ENCODE measurements at regions not wholly inside any gene's neighbourhood (a gene's known extent, or its start where the extent isn't known, plus 50 kb on each side); places are given as distances from the start of the nearest gene placed in this dataset.
A peak's percentile ranks its signal among the peaks of the same experiment; 100 is the strongest.
"Not testable (repeated sequence)": the region's sequence is repeated elsewhere in the genome, so short reads cannot be mapped to it uniquely, and the experiment has no call there.

- DNase-seq (ENCODE audit: missing footprints): no peak
- no peak for ATAC-seq
- intact Hi-C loops (cut with DNase I): no loop called here
Measured at GRCh38 chr17:52885882-52886281, 727.4 kb upstream of the CA10 start.

- intact Hi-C loops (cut with DNase I); ATAC-seq: not testable (repeated sequence)
- DNase-seq (ENCODE audit: missing footprints): peak; percentile 30
Measured at GRCh38 chr17:52883907-52884491, 725.5 kb upstream of the CA10 start.

- peak; percentile 47 for DNase-seq (ENCODE audit: missing footprints)
- intact Hi-C loops (cut with DNase I); ATAC-seq: not testable (repeated sequence)
Measured at GRCh38 chr17:52846767-52847166, 688.3 kb upstream of the CA10 start.

GRCh38 chr17:52841971-52842370 is 683.5 kb upstream of the CA10 start:
- no peak for DNase-seq (ENCODE audit: missing footprints)
- no peak for ATAC-seq
- intact Hi-C loops (cut with DNase I): no loop called here

- intact Hi-C loops (cut with DNase I): no loop called here
- no peak for ATAC-seq
- no peak for DNase-seq (ENCODE audit: missing footprints)
Measured at GRCh38 chr17:52837492-52837891, 679.0 kb upstream of the CA10 start.

- ATAC-seq: no peak
- intact Hi-C loops (cut with DNase I): no loop called here
- DNase-seq (ENCODE audit: missing footprints): no peak
Measured at GRCh38 chr17:52831536-52831935, 673.0 kb upstream of the CA10 start.

- intact Hi-C loops (cut with DNase I): no loop called here
- no peak for DNase-seq (ENCODE audit: missing footprints)
- ATAC-seq: no peak
Measured at GRCh38 chr17:52828621-52829020, 670.1 kb upstream of the CA10 start.

- DNase-seq (ENCODE audit: missing footprints) (no peak), ATAC-seq (no peak)
- intact Hi-C loops (cut with DNase I): no loop called here
Measured at GRCh38 chr17:52827526-52827925, 669.0 kb upstream of the CA10 start.

- ATAC-seq: no peak
- DNase-seq (ENCODE audit: missing footprints): no peak
- intact Hi-C loops (cut with DNase I): no loop called here
Measured at GRCh38 chr17:52824542-52824941, 666.0 kb upstream of the CA10 start.

GRCh38 chr17:52823155-52823554 is 664.6 kb upstream of the CA10 start:
- no peak for ATAC-seq
- intact Hi-C loops (cut with DNase I): no loop called here
- DNase-seq (ENCODE audit: missing footprints): no peak

- intact Hi-C loops (cut with DNase I): no loop called here
- ATAC-seq (no peak), DNase-seq (ENCODE audit: missing footprints) (no peak)
Measured at GRCh38 chr17:52790359-52790955, 631.9 kb upstream of the CA10 start.

GRCh38 chr17:52789829-52790228 is 631.3 kb upstream of the CA10 start:
- DNase-seq (ENCODE audit: missing footprints) (no peak), ATAC-seq (no peak)
- intact Hi-C loops (cut with DNase I): no loop called here

GRCh38 chr17:52776234-52776633 is 617.7 kb upstream of the CA10 start:
- no peak for ATAC-seq
- intact Hi-C loops (cut with DNase I): no loop called here

GRCh38 chr17:52762794-52763167 is 604.3 kb upstream of the CA10 start:
- intact Hi-C loops (cut with DNase I): no loop called here
- DNase-seq (ENCODE audit: missing footprints) (no peak), ATAC-seq (no peak)

More at GRCh38 chr17:52776234-52776633, 617.7 kb upstream of the CA10 start:
- DNase-seq (ENCODE audit: missing footprints): no peak

GRCh38 chr17:52762147-52762793 is 603.8 kb upstream of the CA10 start:
- intact Hi-C loops (cut with DNase I): no loop called here
- ATAC-seq: no peak
- DNase-seq (ENCODE audit: missing footprints): no peak

GRCh38 chr17:52759864-52760263 is 601.4 kb upstream of the CA10 start:
- DNase-seq (ENCODE audit: missing footprints) (no peak), ATAC-seq (no peak)
- intact Hi-C loops (cut with DNase I): no loop called here

- ATAC-seq: no peak
Measured at GRCh38 chr17:52758481-52758880, 600.0 kb upstream of the CA10 start.

GRCh38 chr17:52756746-52757145 is 598.2 kb upstream of the CA10 start:
- DNase-seq (ENCODE audit: missing footprints): no peak
- no peak for ATAC-seq
- intact Hi-C loops (cut with DNase I): no loop called here

More at GRCh38 chr17:52758481-52758880, 600.0 kb upstream of the CA10 start:
- intact Hi-C loops (cut with DNase I): no loop called here
- no peak for DNase-seq (ENCODE audit: missing footprints)

- no peak for ATAC-seq
- intact Hi-C loops (cut with DNase I): no loop called here
Measured at GRCh38 chr17:52754838-52755237, 596.3 kb upstream of the CA10 start.

GRCh38 chr17:52751051-52751450 is 592.5 kb upstream of the CA10 start:
- DNase-seq (ENCODE audit: missing footprints): no peak
- ATAC-seq: no peak
- intact Hi-C loops (cut with DNase I): no loop called here

More at GRCh38 chr17:52754838-52755237, 596.3 kb upstream of the CA10 start:
- no peak for DNase-seq (ENCODE audit: missing footprints)

Measured in Right ventricle myocardium inferior (tissue), 1 donor.